ENCODE measurements at regions not wholly inside any gene's neighbourhood (a gene's known extent, or its start where the extent isn't known, plus 50 kb on each side); places are given as distances from the start of the nearest gene placed in this dataset.
"Not testable (repeated sequence)": the region's sequence is repeated elsewhere in the genome, so short reads cannot be mapped to it uniquely, and the experiment has no call there.

DNA sequence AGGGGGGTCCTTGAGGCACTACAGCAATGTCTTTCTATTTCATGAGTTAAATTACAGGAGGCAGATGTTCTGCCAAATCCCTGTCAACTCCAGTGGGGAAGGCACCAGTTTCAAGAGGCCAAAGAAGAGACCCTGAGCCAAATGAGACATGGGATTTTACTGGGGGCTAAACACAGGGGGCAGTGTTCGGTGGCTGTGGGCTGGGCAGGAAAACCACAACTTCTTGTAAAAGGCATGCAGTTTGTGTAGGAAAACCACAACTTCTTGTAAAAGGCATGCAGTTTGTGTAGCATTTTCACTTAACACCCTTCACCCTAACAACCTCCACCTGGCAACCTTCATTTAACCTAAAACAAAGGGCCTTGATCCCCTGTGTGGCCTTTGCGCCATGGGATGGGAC is 61.0 kb downstream of the POLR2M start:
- no peak for DNase-seq

GRCh38 chr15:57769266-57769665 is 62.8 kb downstream of the POLR2M start:
- no peak for DNase-seq

DNA sequence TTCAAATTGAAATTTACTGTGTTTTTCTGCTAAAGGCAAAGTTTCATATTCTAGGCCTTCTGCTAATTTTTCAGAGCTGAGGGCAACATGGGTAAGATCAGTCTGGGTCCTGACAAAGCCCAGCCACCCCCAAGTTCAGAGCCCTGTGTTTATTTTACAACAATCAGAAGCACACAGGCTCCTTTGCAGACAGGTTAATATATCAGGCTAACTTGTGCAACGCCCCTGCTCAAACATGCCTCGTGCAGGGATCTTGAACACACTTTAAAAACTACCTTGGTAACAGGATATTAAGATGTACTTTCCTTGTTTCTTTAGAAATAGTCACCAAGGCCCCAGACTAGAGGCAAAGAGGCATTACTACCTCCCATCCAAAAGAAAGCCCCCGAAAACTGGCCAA is 64.0 kb downstream of the POLR2M start:
- DNase-seq = no peak

GRCh38 chr15:57772223-57772957 is 65.9 kb downstream of the POLR2M start:
- DNase-seq = no peak

DNA sequence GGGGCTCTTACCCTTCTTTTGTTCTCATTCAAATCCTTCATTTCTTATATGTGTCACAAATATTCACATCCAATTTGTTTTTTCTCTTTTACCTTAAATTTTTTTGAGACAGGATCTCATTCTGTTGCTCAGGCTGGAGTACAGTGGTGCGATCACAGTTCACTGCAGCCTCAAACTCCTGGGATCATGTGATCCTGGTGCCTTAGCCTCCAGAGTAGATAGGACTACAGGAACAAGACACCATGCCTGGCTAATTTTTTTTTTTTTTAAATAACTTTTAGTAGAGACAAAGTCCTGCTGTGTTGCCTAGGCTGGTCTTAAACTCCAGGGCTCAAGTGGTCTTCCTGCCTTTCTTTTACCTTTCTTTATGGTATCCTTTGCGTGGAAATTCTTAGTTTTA is 66.5 kb downstream of the POLR2M start:
- no peak for DNase-seq

DNA sequence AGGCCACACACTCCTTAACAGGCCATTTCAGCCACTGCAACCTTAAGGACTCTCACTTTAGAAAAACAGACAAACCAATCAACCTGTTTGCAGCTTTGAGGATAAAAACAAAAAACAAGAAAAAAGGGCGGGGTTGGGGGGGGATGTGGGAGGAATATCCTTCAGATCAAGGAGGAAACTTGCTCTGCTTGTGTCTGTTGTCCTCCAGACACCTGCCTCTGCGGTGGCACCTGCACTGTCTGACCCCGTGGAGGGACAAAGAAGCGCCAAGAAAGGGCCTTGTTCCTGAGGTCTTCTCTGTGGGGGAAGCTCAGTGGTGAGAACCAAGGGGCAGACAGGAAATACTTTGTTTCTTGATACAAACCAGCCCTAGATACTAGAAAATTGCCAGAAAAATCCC is 70.5 kb downstream of the POLR2M start:
- DNase-seq = no peak

GRCh38 chr15:57780471-57780870 is 74.0 kb downstream of the POLR2M start:
- no peak for DNase-seq

DNA sequence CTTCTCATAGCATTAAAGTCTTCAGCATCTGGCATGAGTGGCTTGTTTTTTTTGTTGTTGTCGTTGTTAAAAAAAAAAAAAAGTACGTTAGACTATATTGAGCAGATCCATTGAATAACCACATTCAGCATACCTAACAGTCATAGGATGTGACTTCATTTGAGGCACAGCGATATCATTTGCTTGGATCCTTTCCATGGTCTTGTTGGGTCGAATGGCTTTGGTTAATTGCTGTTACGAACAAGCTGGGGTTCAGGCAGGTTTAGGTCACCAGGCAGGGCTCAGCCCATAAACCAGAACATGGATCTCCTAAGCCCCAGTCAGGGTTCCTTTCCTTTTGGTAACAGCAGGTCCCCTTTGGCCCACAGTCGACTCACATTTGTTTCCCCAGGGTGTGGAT is 76.2 kb downstream of the POLR2M start:
- no peak for DNase-seq

GRCh38 chr15:57784081-57784511 is 77.6 kb downstream of the POLR2M start:
- DNase-seq = no peak

- DNase-seq = no peak
These were observed 78.5 kb downstream of the POLR2M start for GRCh38 chr15:57785039-57785438.

- no peak for DNase-seq
These were observed 79.4 kb downstream of the POLR2M start for GRCh38 chr15:57785959-57786358.

GRCh38 chr15:57789225-57789624 is 82.7 kb downstream of the POLR2M start:
- DNase-seq = no peak

GRCh38 chr15:57792724-57793449 is 86.4 kb downstream of the POLR2M start:
- DNase-seq = no peak

- no peak for DNase-seq
These were observed 88.7 kb downstream of the POLR2M start for GRCh38 chr15:57795261-57795660.

DNA sequence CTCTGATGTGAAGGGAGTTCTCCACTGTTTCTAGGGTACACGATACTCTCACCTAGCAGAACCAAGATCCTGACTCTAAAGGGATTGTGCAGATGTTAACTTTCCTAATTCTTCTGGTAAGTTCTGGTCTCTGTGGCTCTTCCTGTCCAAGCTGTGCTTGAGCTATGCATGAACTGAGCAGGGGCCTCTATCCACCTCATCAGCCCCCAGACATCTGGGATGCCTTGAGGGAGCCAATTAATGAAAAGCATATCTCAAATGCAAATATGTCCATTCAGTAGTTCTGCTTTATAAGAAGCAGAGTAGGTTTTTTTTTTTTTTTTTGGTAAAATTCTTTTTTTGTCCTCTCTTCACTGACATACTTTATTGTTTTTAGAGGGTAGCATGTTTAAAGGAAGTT is 89.6 kb downstream of the POLR2M start:
- no peak for DNase-seq

DNA sequence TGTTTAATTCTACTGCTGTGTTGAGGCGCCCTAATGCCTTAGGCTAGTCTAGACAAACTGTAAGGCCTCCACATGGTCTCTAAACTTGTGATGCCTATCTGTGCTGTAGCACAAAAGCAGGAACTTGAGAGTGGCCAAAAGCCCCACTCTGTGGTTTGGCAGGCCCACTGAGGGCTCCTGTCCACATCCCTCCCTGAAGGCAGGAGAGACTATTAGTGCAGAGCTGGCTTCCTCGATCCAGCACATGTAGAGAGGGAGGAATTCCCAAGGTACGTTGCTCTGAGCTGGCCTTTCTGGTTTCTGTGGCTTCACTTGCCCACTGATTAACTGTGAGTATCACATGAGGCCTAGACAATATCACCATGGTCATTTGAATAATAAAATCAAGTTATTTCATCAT is 90.6 kb downstream of the POLR2M start:
- no peak for DNase-seq

- DNase-seq = no peak
These were observed 91.2 kb downstream of the POLR2M start for GRCh38 chr15:57797568-57798267.

GRCh38 chr15:57806003-57806402 is 99.5 kb downstream of the POLR2M start:
- DNase-seq = no peak

- DNase-seq = not testable (repeated sequence)
These were observed 102.8 kb downstream of the POLR2M start for GRCh38 chr15:57809285-57809684.

- no peak for DNase-seq
These were observed 110.1 kb downstream of the POLR2M start for GRCh38 chr15:57816599-57816998.

DNA sequence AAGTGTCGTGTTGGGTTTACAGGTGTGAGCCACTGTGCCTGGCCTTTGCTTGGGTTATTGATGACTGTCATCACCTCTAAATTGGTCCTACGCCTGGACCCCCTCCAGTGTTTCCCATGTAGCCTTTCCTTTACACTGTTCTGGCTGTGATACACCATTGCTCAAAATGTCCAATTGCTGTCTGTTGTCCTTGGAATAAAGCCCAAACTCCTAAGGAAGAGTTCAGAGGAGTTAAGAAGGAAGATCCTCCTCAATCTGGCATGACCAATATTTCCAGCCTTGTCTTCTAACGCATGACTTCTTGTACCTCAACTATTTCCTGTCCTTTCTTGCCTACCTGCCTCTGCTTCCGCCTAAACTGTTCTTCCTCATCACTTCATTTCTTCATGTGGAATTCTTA is 113.1 kb downstream of the POLR2M start:
- DNase-seq = no peak

DNA sequence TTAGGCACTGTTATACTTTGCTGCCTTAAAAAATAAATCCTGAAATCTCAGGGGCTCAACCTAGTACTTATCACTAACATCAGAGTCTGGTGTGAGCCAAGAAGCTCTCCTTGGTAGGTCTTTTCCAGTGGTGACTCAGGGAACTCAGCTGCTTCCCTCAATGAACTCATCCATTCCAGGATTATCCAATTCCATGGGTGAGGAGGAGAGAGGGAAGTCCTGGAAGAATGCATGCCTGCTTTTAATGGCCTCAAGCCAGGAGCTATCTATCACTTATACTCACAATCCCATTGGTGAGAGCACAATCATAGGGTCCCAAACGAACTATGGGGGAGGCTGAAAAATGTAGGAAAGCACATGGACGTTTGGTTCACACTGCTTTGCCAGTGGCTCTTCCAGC is 113.6 kb downstream of the POLR2M start:
- DNase-seq = no peak

DNA sequence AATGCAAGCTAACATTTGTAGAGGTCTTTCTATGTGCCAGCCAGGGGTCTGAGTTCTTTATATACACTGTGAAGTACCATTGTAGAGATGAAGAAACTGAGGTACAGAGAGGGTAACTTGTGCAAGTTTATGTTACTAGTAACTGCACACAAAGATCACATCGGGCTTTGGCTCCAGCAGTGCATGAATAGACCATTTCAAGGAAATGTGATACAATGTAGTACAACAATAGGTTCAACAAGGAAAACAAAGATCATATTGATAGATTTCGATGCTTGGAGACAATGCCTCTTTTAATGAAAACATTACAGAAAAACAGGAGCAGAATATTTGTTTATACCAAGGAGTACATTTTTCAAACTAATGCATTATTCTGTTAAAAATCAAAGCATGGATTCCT is 115.3 kb downstream of the POLR2M start:
- no peak for DNase-seq

- no peak for DNase-seq
These were observed 116.9 kb downstream of the POLR2M start for GRCh38 chr15:57823325-57823882.

All from NCI-H1930 (cell line).